H9 (cell line): ENCODE measurements at regions not wholly inside any gene's neighbourhood (a gene's known extent, or its start where the extent isn't known, plus 50 kb on each side); places are given as distances from the start of the nearest gene placed in this dataset.

Source experiments
- DNase-seq: peaks from one replicate; pipeline ENCODE4 v3.0.0-alpha.2; 2017
- H2AFZ ChIP-seq: one replicate; pipeline ENCODE4 v1.6.1; 2013; ENCODE audit warnings: mild to moderate bottlenecking, low read length, control low read depth, moderate library complexity
- H2AK5ac ChIP-seq: 2 replicates; pipeline ENCODE4 v1.6.1; 2013; ENCODE audit warnings: low read length, control low read depth, mixed read lengths; ENCODE audit not compliant: insufficient read length
- H2BK120ac ChIP-seq: one replicate; pipeline ENCODE4 v1.6.1; 2013; ENCODE audit warnings: low read depth, mild to moderate bottlenecking, low read length, control low read depth, inconsistent platforms; ENCODE audit not compliant: poor library complexity, severe bottlenecking
- H2BK12ac ChIP-seq: 2 replicates; pipeline ENCODE4 v1.6.1; 2013; ENCODE audit warnings: low read length, control low read depth, mixed read lengths, low read depth; ENCODE audit not compliant: insufficient read length
- H2BK15ac ChIP-seq: 2 replicates; pipeline ENCODE4 v1.6.1; 2013; ENCODE audit warnings: low read depth, low read length, control low read depth
- H2BK20ac ChIP-seq: one replicate; pipeline ENCODE4 v1.6.1; 2013; ENCODE audit warnings: low read depth, mild to moderate bottlenecking, low read length, control low read depth, inconsistent platforms; ENCODE audit not compliant: poor library complexity, severe bottlenecking
- H2BK5ac ChIP-seq: 2 replicates; pipeline ENCODE4 v1.6.1; 2013; ENCODE audit warnings: low read length, control low read depth, mixed read lengths; ENCODE audit not compliant: insufficient read length
- H3K14ac ChIP-seq: 2 replicates; pipeline ENCODE4 v1.6.1; 2013; ENCODE audit warnings: low read length, control low read depth; ENCODE audit not compliant: insufficient read depth
- H3K18ac ChIP-seq: 2 replicates; pipeline ENCODE4 v1.6.1; 2013; ENCODE audit warnings: low read depth, mild to moderate bottlenecking, mixed read lengths, low read length, control low read depth; ENCODE audit not compliant: insufficient read length
- H3K23ac ChIP-seq: 2 replicates; pipeline ENCODE4 v1.6.1; 2013; ENCODE audit warnings: low read length, control low read depth, mixed read lengths, low read depth; ENCODE audit not compliant: insufficient read length
- H3K23me2 ChIP-seq: 2 replicates; pipeline ENCODE4 v1.6.1; 2013; ENCODE audit warnings: low read depth, mild to moderate bottlenecking, mixed read lengths, low read length, control low read depth; ENCODE audit not compliant: insufficient read length, poor library complexity, severe bottlenecking
- H3K27ac ChIP-seq: 2 replicates; pipeline ENCODE4 v1.5.1; 2013; ENCODE audit warnings: low read length, control low read depth, mixed read lengths, low read depth; ENCODE audit not compliant: insufficient read length
- H3K27me3 ChIP-seq: 2 replicates; pipeline ENCODE4 v1.6.1; 2013; ENCODE audit warnings: low read length, control low read depth, inconsistent platforms; ENCODE audit not compliant: insufficient read depth
- H3K4ac ChIP-seq: 2 replicates; pipeline ENCODE4 v1.6.1; 2013; ENCODE audit warnings: low read depth, mild to moderate bottlenecking, control low read depth, inconsistent platforms, low read length, moderate library complexity
- H3K4me1 ChIP-seq: 2 replicates; pipeline ENCODE4 v1.6.1; 2013; ENCODE audit warnings: low read length, control low read depth, inconsistent platforms; ENCODE audit not compliant: insufficient read depth
- H3K4me2 ChIP-seq: 2 replicates; pipeline ENCODE4 v1.6.1; 2013; ENCODE audit warnings: low read length, control low read depth, mixed read lengths; ENCODE audit not compliant: insufficient read length, insufficient read depth
- H3K56ac ChIP-seq: 2 replicates; pipeline ENCODE4 v1.6.1; 2013; ENCODE audit warnings: low read depth, mild to moderate bottlenecking, mixed read lengths, low read length, control low read depth; ENCODE audit not compliant: insufficient read length
- H3K79me1 ChIP-seq: 2 replicates; pipeline ENCODE4 v1.6.1; 2013; ENCODE audit warnings: low read depth, mild to moderate bottlenecking, moderate library complexity, low read length, control low read depth, inconsistent platforms; ENCODE audit not compliant: insufficient read depth, poor library complexity, severe bottlenecking
- H3K79me2 ChIP-seq: 2 replicates; pipeline ENCODE4 v1.6.1; 2013; ENCODE audit warnings: low read length, control low read depth, inconsistent platforms; ENCODE audit not compliant: insufficient read depth
- H3K9ac ChIP-seq: 2 replicates; pipeline ENCODE4 v1.6.1; 2013; ENCODE audit warnings: low read length, control low read depth, mixed read lengths; ENCODE audit not compliant: insufficient read length; ENCODE audit errors: extremely low read depth
- H3K9me3 ChIP-seq: one replicate; pipeline ENCODE4 v1.6.1; 2013; ENCODE audit warnings: low read depth, low read length, inconsistent platforms; ENCODE audit not compliant: control insufficient read depth
- H3T11ph ChIP-seq: one replicate; pipeline ENCODE4 v1.6.1; 2013; ENCODE audit warnings: mild to moderate bottlenecking, low read length, control low read depth, inconsistent platforms
- H4K20me1 ChIP-seq: one replicate; pipeline ENCODE4 v1.6.1; 2013; ENCODE audit not compliant: control insufficient read depth, insufficient read length, insufficient read depth
- H4K5ac ChIP-seq: 2 replicates; pipeline ENCODE4 v1.6.1; 2013; ENCODE audit warnings: low read depth, mild to moderate bottlenecking, mixed read lengths, low read length, control low read depth; ENCODE audit not compliant: insufficient read length
- H4K8ac ChIP-seq: replicated peaks from 2 replicates; pipeline ENCODE4 v1.6.1; 2013; ENCODE audit warnings: low read length, control low read depth, mixed read lengths, low read depth; ENCODE audit not compliant: insufficient read length
- H4K91ac ChIP-seq: 2 replicates; pipeline ENCODE4 v1.6.1; 2013; ENCODE audit warnings: low read depth, mild to moderate bottlenecking, moderate library complexity, mixed read lengths, low read length, control low read depth; ENCODE audit not compliant: insufficient read length
- H3K27ac Mint-ChIP-seq, 3 experiments: 2 replicates in 2 of 3; 3 replicates in 1 of 3; pipeline ENCODE4 v1.8.0; 2020 to 2021; ENCODE audit warnings: mixed read lengths in 3 of 3, mild to moderate bottlenecking in 1 of 3, moderate library complexity in 1 of 3
- H3K27me3 Mint-ChIP-seq: 2 replicates; pipeline ENCODE4 v1.8.0; 2021; ENCODE audit warnings: low read depth, mild to moderate bottlenecking, moderate library complexity, mixed read lengths
- H3K36me3 Mint-ChIP-seq, 3 experiments: 2 replicates in 2 of 3; 3 replicates in 1 of 3; pipeline ENCODE4 v1.8.0; 2020 to 2021; ENCODE audit warnings: low read depth in 3 of 3, mixed read lengths in 3 of 3; ENCODE audit not compliant: insufficient read depth in 1 of 3
- H3K4me1 Mint-ChIP-seq, 2 experiments: 2 replicates each; pipeline ENCODE4 v1.8.0; 2020; ENCODE audit warnings: mixed read lengths in 2 of 2
- H3K4me3 Mint-ChIP-seq, 2 experiments: 2 replicates in 1 of 2; 3 replicates in 1 of 2; pipeline ENCODE4 v1.8.0; 2020 to 2021; ENCODE audit warnings: mild to moderate bottlenecking in 2 of 2, mixed read lengths in 2 of 2, moderate library complexity in 1 of 2
- H3K9me3 Mint-ChIP-seq, 2 experiments: 2 replicates in 1 of 2; 3 replicates in 1 of 2; pipeline ENCODE4 v1.8.0; 2020; ENCODE audit warnings: mild to moderate bottlenecking in 2 of 2, mixed read lengths in 2 of 2, moderate library complexity in 1 of 2
- WGBS: extraction: QIAGEN DNeasy Blood & Tissue Kit; methylation state at CpG from one replicate; pipeline ENCODE4 v1.1.7; 2013; ENCODE audit warnings: missing lambda C conversion rate, low lambda C conversion rate, mixed read lengths; ENCODE audit not compliant: insufficient read length; ENCODE audit errors: extremely low coverage; 5-methylcytosine and 5-hydroxymethylcytosine counted together
- TF ChIP-seq, protein P1 (sequence below): fragments of 200-600 bp; sonication (generic); conservative IDR thresholded peaks from 3 replicates; pipeline ENCODE4 v1.8.0; 2021; ENCODE audit warnings: antibody characterized with exemption, mild to moderate bottlenecking

GRCh38 chr4:167359711-167360110 lies 125.4 kb upstream of the SPOCK3 start:
- no peak overlapping the region for H3K27ac ChIP-seq
- no peak overlapping the region for H2BK5ac ChIP-seq
- no peak overlapping the region for H2BK120ac ChIP-seq
- H3K27me3 Mint-ChIP-seq, result no peaks in the 10 kb centered on the region; the same call in 1 of the 2 replicates
- no peaks in the 10 kb centered on the region for H3K4me1 ChIP-seq
- no peak overlapping the region for H2AFZ ChIP-seq
- H3K14ac ChIP-seq, result no peak overlapping the region
- H4K20me1 ChIP-seq, result no peaks in the 10 kb centered on the region
- H3K27me3 ChIP-seq, result no peaks in the 10 kb centered on the region
- H3K9me3 ChIP-seq, result no peaks in the 10 kb centered on the region
- H4K5ac ChIP-seq, result no peak overlapping the region
- H3K23ac ChIP-seq, result no peak overlapping the region
- TF ChIP-seq, protein P1, sequence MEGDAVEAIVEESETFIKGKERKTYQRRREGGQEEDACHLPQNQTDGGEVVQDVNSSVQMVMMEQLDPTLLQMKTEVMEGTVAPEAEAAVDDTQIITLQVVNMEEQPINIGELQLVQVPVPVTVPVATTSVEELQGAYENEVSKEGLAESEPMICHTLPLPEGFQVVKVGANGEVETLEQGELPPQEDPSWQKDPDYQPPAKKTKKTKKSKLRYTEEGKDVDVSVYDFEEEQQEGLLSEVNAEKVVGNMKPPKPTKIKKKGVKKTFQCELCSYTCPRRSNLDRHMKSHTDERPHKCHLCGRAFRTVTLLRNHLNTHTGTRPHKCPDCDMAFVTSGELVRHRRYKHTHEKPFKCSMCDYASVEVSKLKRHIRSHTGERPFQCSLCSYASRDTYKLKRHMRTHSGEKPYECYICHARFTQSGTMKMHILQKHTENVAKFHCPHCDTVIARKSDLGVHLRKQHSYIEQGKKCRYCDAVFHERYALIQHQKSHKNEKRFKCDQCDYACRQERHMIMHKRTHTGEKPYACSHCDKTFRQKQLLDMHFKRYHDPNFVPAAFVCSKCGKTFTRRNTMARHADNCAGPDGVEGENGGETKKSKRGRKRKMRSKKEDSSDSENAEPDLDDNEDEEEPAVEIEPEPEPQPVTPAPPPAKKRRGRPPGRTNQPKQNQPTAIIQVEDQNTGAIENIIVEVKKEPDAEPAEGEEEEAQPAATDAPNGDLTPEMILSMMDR, result no peak
- no peak overlapping the region for H3K9ac ChIP-seq
- WGBS, result no CpG with 5 or more reads among the region's 3 CpGs
- H3K4me1 Mint-ChIP-seq, result no peaks in the 10 kb centered on the region
- H3K36me3 Mint-ChIP-seq, result no peaks in the 10 kb centered on the region
- DNase-seq, result no peak
- no peaks in the 10 kb centered on the region for H3K23me2 ChIP-seq
- no peak overlapping the region for H3K18ac ChIP-seq
- H4K8ac ChIP-seq, result no peak overlapping the region
- H3K4me2 ChIP-seq, result no peak overlapping the region
- no peak overlapping the region for H2BK20ac ChIP-seq
- no peak overlapping the region for H3T11ph ChIP-seq
- H2BK12ac ChIP-seq, result no peak overlapping the region
- no peaks in the 10 kb centered on the region for H3K79me1 ChIP-seq
- no peak overlapping the region for H3K4me3 Mint-ChIP-seq
- H2BK15ac ChIP-seq, result no peak overlapping the region
- H3K4ac ChIP-seq, result no peak overlapping the region
- H3K79me2 ChIP-seq, result no peaks in the 10 kb centered on the region
- H2AK5ac ChIP-seq, result no peak overlapping the region
- H4K91ac ChIP-seq, result no peak overlapping the region
- no peak overlapping the region for H3K56ac ChIP-seq
- H3K27ac Mint-ChIP-seq, result no peak overlapping the region; a peak in 1 of 7 replicates
- H3K9me3 Mint-ChIP-seq, result no peaks in the 10 kb centered on the region
